ENCODE measurements at regions not wholly inside any gene's neighbourhood (a gene's known extent, or its start where the extent isn't known, plus 50 kb on each side); places are given as distances from the start of the nearest gene placed in this dataset.

DNA sequence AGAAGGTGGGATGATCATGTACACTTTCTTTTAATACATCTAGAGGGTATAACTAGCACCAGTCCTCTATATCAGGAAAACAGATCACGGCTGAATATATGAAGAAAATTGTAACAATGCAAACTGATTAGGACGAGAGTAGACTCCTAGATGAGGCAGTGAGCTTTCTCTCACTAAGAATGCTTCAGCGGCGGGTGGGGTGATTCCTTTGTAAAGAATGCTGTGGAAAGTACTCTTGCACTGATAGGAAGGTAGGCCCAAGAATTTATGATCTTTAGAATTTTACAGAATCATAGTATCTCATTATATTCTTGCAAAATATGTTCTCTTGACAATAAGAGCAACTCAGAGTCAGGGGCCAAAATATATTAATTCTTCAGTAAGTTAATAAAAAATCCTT is 133.0 kb downstream of the LMNTD1 start:
- DNase-seq (no peak), ATAC-seq (no peak)
- Histone ChIP-seq H3K27ac (no peak overlapping the region), H3K27me3 (no peaks in the 10 kb centered on the region), H3K4me1 (peaks cover 0 to 15% (median 5%) of the 10 kb centered on the region in 9 donors), H3K9me3 (no peaks in the 10 kb centered on the region), H3K4me3 (no peak overlapping the region), H3K36me3 (no peaks in the 10 kb centered on the region)
- TF ChIP-seq, protein P1, sequence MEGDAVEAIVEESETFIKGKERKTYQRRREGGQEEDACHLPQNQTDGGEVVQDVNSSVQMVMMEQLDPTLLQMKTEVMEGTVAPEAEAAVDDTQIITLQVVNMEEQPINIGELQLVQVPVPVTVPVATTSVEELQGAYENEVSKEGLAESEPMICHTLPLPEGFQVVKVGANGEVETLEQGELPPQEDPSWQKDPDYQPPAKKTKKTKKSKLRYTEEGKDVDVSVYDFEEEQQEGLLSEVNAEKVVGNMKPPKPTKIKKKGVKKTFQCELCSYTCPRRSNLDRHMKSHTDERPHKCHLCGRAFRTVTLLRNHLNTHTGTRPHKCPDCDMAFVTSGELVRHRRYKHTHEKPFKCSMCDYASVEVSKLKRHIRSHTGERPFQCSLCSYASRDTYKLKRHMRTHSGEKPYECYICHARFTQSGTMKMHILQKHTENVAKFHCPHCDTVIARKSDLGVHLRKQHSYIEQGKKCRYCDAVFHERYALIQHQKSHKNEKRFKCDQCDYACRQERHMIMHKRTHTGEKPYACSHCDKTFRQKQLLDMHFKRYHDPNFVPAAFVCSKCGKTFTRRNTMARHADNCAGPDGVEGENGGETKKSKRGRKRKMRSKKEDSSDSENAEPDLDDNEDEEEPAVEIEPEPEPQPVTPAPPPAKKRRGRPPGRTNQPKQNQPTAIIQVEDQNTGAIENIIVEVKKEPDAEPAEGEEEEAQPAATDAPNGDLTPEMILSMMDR (IDR thresholded peaks at IDR 0.05): no peak
- intact Hi-C loops (cut with DNase I): no loop called here
- 46 to 51% methylated on average over 4 of the region's 4 CpGs for WGBS, 2 donors

DNA sequence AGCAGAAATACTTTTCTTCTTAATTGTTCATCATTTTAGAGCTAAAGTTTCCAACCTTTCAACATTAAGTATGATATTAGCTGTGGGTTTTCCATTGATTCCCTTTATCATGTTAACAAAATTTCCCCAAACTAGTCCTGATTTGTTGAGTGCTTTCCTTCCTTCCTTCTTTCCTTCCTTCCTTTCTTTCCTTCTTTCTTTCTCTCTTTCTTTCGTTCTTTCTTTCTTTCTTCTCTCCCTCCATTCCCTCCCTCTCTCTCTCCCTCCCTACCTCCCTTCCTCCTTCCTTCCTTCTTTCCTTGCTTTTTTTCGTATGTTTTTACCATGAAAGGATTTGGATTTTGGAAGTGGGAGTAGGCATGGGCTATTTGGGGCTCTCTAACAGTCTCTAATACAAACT is 133.5 kb downstream of the LMNTD1 start:
- Histone ChIP-seq H3K9me3 (no peaks in the 10 kb centered on the region), H3K27ac (no peak overlapping the region), H3K4me3 (no peak overlapping the region), H3K36me3 (no peaks in the 10 kb centered on the region), H3K27me3 (no peaks in the 10 kb centered on the region), H3K4me1 (peaks cover 0 to 13% (median 3%) of the 10 kb centered on the region in 9 donors)
- ATAC-seq (no peak), DNase-seq (no peak)
- intact Hi-C loops (cut with DNase I): no loop called here
- TF ChIP-seq, protein P1 (IDR thresholded peaks at IDR 0.05): no peak
- WGBS, 2 donors: 63 to 68% methylated on average over 2 of the region's 2 CpGs

DNA sequence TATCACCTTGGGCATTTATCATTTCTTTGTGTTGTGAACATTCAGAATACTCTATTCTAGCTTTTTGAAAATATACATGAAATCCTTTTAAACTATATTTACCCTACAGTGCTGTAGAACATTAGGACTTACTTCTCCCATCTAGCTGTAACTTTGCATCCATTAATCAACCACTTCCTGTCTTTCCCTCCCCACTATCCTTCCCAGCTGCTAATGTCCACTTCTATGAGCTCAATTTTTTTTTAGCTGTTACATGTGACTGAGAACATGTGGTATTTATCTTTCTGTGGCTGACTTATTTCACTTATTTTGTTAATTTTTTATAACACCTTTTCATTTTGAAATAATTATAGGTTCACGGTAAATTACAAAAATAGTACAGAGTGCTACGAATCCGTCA is 136.0 kb downstream of the LMNTD1 start:
- no peaks in the 10 kb centered on the region for H3K4me1 ChIP-seq
- ATAC-seq (no peak), DNase-seq (no peak)
- no peak overlapping the region for H3K27ac ChIP-seq
- no peak overlapping the region for H3K4me3 ChIP-seq
- no peaks in the 10 kb centered on the region for H3K36me3 ChIP-seq
- TF ChIP-seq, protein P1 (IDR thresholded peaks at IDR 0.05): no peak
- H3K9me3 ChIP-seq: no peaks in the 10 kb centered on the region
- intact Hi-C loops (cut with DNase I): no loop called here
- 91 to 94% methylated on average over 3 of the region's 3 CpGs for WGBS, 2 donors
- H3K27me3 ChIP-seq: peaks cover 0 to 3% (median 0%) of the 10 kb centered on the region in 7 donors

DNA sequence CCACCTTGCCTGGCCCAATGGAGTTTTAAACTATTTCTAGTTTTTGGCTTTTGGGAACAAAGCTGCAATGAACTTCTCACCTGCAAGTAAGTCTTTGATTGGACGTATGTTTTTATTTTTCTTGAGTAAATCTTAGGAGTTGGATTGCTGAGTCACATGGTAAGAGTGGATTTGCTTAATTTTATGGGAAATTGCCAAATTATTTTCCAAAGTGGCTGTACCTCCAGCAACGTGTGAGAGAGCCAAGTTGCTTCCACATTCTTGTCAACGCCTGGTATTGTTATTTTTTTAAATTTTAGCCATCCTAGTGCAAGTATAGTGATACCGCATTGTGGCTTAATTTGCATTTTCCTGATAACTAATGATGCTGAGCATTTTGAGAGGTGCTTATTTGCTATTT is 136.6 kb downstream of the LMNTD1 start:
- no peak for DNase-seq
- no peak for ATAC-seq
- no peaks in the 10 kb centered on the region for H3K4me1 ChIP-seq
- H3K27me3 ChIP-seq: peaks cover 0 to 3% (median 0%) of the 10 kb centered on the region in 7 donors
- TF ChIP-seq, protein P1 (IDR thresholded peaks at IDR 0.05): no peak
- H3K9me3 ChIP-seq: no peaks in the 10 kb centered on the region
- H3K27ac ChIP-seq: no peak overlapping the region
- WGBS, 2 donors: 66 to 69% methylated on average over 4 of the region's 4 CpGs
- intact Hi-C loops (cut with DNase I): no loop called here
- no peaks in the 10 kb centered on the region for H3K36me3 ChIP-seq
- H3K4me3 ChIP-seq: no peak overlapping the region
